Germinal center (tissue), 1 donor: ENCODE measurements at regions not wholly inside any gene's neighbourhood (a gene's known extent, or its start where the extent isn't known, plus 50 kb on each side); places are given as distances from the start of the nearest gene placed in this dataset.
"Not testable (repeated sequence)": the region's sequence is repeated elsewhere in the genome, so short reads cannot be mapped to it uniquely, and the experiment has no call there.

Experiments used
- DNase-seq: peaks from one replicate; pipeline ENCODE4 v3.0.0; 2012; ENCODE audit warnings: mixed read lengths, low spot score

DNA sequence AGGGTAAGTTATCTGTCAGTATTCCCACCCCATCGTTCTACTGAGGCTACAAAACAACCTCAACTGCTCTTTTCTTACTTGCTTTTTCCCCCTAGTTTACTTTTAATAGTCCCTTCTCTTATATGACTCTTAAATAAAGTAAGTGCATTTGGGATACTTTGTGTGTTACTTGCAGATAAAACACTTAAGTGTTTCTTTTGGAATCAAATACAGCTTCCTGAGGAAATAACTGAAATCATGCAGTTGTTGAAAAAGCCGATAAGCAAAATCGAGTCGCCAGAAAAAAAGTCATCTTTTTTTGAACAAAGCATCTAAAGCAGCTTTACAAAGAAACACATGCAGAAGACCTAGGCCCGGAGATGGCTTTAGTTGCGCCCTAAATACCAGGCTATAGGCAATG lies 53.5 kb upstream of the EPB41L4A start:
- no peak for DNase-seq

DNA sequence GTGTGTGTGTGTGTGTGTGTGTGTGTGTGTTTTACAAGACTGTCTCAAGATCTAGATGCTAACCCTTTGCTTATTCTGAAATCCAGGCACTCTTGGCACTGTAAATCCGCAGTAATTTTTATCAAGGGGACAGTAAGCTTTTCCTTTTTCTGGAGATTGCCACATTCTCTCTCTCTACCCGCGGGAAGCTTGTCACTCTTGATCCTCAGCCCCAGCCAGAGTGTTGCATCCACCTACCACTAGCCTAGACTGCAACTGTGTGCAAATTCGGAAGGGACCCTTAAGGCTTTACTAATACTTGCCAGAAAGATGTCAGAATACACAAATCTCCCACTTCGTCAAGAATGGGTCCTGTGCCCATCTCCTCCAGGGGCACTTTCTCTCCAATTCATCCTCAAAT lies 54.9 kb upstream of the EPB41L4A start:
- DNase-seq, result no peak

DNA sequence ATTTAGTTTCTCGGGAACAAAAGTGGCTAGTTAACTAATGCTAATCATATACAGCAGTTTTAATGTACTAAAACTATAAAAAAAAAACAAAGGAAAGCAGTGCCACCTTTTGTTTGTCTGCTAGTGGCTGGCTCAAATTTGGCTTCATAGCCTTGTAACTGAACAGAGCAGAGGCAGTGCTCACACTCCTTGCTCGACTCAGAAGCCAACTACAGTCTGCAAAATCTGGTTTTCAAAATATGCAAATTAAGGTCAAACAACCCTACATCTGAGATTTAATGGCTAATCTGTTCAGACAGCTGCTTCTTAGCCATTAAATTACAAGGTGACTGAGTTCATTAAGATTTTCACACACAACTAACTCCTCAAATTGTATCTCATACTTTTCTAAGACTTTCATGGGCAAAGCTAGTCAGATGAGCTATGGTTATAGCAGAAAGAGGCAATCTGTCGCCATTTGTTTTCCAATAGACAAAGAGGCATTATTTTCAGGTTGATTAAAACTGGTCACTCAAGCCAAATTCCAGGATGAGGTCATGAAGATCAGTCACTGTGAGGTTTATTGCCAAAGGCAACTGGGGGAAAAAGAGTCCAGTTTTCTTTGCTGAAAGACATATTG lies 56.8 kb upstream of the EPB41L4A start:
- no peak for DNase-seq

DNA sequence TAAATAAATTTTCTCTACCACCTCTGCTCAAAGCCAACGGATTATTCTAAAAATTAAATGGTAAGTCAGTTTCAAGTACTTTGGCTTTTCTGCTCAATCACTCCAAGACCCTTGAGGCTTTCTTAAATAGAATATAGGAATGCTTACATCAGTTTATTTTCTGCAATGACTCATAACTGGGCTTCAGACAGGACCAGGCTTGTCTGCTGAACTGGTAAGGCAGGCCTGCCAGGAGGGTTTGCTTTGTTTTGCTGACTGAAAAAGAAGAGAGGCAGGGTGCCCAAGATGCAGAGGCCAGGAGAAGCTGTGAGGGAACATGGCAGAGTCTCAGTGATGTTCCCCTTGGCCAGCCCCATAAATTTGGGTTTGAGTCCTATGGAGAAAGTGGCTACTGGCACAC lies 60.3 kb upstream of the EPB41L4A start:
- no peak for DNase-seq

DNA sequence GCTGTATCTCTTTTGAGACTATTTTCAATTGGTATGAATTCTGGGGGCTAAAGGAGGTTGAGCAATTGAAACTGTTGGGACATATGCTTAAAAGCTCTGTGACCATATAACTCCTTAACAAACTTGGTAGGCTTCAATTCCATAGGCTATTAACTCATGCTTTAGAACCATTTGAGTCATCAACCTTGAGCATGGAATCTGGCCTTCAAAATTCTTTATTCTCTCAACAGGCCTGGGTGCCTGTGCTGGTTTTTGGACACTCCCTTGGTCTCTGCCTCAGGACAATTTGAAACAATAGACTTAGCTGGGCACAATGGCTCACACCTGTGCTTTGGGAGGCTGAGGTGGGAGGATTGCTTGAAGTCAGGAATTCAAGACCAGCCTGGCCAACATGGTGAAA lies 61.4 kb upstream of the EPB41L4A start:
- no peak for DNase-seq

DNA sequence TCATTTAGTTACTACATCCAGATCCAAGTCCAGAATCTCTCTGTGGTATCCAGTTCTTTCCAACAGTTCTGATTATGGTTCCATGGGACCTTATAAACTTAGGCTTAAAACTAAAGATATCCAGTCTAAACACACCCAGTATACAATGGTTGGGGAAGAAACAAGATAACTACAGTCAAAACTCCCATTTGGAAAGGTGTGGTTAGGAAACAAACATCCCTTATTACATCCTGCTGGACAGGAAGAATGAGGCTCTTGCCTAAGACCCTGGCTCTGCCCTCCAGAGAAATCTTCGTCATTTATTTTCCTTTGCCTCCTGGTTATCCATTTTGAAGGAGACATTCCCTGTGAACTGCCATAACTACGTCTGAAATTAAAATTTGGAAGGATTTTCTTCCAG lies 64.6 kb upstream of the EPB41L4A start:
- DNase-seq, result no peak

DNA sequence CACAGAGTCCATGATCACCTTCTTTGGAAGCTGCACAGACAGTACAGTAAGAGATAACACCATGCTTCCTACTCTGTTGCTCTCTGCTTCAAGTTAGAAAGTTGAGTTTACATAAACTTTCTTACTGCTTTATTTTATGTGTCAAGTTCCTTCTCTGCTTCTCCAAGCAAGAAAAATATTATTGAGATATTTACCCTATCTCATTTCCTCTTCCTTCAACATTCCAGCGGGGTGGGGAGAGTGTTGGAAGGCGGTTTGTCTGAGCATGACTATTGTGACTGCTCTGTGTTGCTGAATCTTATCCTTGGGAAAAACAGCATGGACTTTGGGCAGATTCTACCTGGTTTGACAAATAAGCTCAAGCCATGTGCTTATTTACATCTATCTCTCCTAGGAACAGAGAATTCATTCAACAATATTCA lies 66.9 kb upstream of the EPB41L4A start:
- no peak for DNase-seq

DNA sequence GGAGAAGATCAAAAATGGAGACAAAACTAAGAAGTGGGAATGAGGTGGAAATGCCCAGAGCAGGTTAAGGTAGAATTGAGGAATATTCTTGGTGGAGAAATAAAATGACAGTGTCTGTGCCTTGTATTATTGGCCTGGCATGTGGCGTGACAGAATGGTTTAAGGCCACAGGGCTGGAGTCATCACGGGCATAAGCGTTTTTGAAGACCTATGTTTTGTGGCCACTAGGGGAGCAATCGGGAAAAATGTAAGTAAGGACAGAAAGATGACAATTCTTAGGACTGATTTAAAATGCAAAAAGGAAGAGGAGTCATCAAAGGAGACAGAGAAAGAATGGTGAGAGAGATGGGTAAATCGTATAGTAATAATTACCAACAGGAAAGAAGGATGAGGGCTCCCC lies 72.2 kb upstream of the EPB41L4A start:
- peak; percentile 36 for DNase-seq

DNA sequence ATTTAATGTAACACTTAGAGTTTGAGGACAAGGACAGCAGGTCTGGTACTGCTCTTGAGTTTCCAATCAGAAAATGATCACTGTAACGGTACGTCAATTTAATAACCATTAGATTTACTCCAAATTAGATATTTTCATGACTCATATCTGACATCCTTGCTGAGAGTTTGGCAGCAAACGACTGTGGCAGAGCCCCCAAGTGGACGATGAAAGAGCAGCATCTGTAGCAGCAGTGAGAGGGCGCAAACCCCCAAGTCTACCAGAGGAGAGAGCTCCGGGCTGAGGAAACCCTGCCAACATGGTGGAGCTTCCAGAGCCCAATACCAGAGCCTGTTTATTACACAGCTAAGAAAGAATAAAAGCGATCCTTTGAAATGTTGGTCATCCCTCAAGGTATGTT lies 73.2 kb upstream of the EPB41L4A start:
- peak; percentile 71 for DNase-seq

DNA sequence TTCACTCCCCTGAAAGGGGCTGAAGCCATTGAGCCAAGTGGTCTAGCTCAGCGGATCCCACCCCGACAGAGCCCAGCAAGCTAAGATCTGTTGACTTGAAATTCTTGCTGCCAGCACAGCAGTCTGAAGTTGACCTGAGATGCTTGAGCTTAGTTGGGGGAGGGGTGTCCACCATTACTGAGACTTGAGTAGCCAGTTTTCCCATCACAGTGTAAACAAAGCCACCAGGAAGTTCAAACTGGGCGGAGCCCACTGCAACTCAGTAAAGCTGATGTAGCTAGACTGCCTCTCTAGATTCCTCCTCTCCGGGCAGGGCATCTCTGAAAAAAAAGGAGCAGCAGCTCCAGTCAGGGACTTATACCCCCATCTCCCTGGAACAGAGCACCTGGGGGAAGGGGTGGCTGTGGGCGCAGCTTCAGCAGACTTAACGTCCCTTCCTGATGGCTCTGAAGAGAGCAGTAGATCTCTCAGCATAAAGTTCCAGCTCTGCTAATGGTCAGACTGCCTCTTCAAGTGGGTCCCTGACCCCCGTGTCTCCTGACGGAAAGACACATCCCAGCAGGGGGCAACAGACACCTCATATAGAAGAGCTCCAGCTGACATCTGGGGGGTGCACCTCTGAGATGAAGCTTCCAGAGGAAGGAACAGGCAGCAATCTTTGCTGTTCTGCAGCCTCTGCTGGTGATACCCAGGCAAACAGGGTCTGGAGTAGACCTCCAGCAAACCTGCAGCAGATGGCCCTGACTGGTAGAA lies 84.8 kb upstream of the EPB41L4A start:
- not testable (repeated sequence) for DNase-seq

DNA sequence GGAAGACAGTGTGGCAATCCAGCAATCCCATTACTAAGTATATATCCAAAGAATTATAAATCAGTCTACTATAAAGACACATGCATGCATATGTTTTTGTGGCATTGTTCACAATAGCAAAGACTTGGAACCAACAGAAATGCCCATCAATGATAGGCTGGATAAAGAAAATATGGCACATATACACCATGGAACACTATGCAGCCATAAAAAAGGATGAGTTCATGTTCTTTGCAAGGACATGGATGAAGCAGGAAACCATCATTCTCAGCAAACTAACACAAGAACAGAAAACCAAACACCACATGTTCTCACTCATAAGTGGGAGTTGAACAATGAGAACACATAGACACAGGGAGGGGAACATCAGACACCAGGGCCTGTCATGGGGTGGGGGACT lies 90.0 kb upstream of the EPB41L4A start:
- not testable (repeated sequence) for DNase-seq

DNA sequence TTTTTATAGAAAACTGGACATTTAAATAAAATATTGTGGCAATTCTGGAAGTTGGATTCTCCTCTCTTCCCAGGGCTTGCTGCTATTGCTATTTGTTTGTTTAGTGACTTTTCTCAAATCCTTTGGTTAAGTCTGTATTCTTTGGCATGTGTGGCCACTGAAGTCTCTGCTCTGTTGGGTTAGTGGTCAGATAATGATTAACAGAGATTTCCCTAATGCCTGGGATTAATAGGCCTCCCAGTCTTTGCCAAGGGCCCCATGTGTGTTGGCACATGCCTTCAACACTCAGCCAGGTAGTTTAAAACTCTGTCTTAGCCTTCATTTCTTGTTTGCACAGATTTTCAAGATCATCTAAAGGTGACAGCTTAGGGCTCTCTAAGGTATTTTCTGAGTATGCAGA lies 92.8 kb upstream of the EPB41L4A start:
- DNase-seq, result no peak

DNA sequence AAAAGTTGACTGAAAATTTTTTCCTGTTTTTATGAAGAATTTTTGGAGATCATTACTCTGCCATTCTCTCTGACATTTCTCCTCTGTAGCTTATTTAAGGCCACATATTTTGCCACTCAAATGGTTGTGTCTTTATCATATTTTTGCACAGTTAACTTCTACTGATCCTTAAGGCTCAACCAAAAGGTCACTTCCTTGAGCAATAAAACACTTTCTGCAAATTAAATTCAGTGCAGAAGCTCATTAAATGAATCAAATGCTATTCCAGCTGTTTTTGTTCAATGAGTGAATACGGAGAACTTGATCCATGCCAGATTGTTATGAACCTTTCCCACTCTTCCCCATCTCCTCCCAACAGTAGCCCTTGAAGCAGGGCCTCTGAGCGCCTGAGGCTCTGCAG lies 93.8 kb upstream of the EPB41L4A start:
- DNase-seq, result no peak

DNA sequence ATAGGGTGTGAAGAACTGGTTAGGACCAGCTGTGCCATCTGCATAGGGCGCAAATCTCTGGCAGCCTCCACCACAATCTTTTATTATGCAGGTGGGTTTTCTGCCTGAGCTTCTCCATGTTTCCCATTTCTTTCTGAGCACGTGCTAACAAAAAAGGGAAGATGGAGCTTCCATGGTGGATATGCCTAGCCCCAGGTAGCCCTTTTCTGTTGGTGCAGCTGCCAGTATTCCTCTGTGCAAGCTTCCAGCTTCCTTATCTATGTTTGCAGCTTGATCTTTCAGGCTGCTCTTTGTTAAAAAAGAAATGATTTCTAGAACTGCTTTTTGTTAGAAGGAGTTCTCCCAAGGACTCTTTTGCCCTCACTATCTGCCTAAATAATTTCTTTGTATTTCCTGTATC lies 95.0 kb upstream of the EPB41L4A start:
- no peak for DNase-seq

DNA sequence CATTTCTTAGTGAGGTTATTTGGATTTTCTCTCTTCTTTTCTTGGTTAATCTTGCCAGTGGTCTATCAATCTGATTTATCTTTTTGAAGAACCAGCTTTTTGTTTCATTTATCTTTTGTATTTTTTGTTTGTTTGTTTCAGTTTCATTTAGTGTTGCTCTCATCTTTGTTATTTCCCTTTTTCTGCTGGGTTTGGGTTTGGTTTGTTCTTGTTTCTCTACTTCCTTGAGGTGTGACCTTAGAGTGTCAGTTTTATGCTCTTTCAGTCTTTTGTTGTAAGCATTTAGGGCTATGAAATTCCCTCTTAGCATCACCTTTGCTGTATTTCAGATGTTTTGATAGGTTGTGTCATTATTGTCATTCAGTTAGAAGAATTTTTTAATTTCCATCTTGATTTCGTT lies 101.4 kb upstream of the EPB41L4A start:
- not testable (repeated sequence) for DNase-seq

DNA sequence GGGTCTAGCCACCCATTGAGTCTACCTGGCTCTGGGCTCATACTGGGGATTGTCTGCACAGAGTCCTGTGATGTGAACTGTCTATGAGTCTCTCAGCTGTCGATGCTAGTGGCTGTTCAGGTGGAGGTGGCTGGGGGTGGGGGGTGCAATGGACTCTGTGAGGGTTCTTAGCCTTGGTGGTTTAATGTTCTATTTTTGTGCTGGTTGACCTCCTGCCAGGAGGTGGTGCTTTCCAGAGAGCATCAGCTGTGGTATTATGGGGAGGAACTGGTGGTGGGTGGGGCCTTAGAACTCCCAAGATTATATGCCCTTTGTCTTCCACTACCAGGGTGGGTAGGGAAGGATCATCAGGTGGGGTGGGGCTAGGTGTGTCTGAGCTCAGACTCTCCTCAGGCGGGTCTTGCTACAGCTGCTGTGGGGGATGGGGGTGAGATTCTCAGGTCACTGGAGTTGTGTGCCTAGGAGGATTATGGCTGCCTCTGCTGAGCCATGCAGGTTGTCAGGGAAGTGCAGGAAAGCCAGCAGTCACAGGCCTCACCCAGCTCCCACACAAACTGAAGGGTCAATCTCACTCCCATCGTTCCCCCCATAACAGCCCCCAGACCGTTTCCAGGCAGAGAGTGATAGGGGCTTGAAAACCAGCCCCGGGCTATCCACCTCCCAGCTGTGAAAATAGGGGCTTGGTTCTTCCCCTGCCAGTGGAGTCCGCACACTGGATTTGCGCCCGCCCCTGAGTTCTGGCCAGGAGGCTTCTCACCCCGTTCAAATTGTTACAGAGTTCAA lies 104.0 kb upstream of the EPB41L4A start:
- DNase-seq, result not testable (repeated sequence)

DNA sequence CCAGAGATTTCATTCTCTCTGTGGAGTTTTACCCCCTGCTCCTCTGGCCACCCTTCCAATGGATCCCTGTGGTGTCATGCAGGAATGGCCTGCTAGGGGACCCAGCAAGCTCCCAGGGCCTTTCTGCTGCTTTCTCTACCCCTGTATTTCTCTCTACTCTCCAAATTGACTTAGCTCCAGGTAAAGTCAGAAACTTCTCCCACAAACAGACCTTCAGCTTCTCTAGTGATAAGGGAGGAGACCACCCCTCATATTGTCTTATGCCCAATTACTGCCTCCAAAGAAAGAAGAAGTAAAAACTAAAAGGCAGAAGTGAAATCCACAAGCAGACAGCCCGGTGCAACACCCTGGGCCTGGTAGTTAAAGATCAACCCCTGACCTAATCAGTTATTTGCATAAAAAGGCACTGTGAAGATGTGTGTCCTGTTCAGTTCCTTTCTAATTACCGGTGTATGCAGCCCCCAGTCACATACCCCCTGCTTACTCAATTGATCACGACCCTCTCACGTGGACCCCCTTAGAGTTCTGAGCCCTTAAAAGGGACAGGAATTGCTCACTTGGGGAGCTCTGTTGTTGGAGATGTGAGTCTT lies 104.7 kb upstream of the EPB41L4A start:
- not testable (repeated sequence) for DNase-seq

DNA sequence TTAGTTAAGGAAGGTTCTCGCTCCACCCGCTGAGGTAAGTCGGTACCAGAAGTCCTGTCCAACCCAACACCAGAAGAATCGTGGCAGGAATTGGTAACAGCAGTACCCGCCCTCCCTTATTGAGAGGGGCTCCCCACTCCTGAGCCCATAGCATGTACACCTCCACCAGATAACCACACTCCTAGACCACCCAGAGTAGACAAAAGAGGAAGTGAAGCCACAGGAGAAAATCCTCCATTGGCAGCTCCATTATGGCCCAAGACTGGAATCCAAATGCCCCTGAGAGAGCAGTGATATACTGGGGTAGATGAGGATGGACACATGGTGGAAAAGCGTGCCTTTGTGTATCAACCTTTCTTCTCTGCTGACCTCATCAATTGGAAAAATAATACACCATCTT lies 106.1 kb upstream of the EPB41L4A start:
- DNase-seq, result no peak

DNA sequence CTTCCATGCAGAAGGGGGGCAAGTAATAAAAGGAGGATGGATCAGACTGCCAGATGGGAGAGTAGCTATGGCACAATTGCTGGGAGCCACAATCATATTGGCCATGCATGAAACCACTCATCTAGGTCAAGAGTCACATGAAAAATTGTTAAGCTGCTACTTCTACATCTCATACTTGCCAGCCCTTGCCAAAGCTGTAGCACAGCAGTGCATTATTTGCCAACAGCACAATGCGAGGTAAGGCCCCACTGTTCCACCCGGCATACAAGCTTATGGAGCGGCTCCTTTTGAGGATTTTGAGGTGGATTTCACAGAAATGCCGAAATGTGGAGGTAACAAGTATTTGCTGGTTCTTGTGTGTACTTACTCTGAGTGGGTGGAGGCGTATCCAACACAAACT lies 109.9 kb upstream of the EPB41L4A start:
- no peak for DNase-seq

DNA sequence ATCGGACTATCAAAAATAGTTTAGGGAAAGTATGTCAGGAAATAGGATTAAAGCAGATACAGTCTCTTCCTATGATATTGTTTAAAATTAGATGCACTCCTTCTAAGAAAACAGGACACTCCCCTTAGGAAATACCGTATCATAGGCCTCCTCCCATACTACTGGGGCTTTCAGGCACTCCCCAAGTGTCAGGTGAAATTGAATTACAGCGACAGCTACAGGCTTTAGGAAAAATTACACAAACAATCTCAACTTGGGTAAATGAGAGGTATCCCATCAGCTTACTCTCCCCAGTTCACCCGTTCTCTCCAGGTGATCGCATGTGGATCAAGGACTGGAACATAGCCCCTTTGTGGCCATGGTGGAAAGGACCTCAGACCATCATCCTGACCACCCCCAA lies 110.4 kb upstream of the EPB41L4A start:
- peak; percentile 17 for DNase-seq

DNA sequence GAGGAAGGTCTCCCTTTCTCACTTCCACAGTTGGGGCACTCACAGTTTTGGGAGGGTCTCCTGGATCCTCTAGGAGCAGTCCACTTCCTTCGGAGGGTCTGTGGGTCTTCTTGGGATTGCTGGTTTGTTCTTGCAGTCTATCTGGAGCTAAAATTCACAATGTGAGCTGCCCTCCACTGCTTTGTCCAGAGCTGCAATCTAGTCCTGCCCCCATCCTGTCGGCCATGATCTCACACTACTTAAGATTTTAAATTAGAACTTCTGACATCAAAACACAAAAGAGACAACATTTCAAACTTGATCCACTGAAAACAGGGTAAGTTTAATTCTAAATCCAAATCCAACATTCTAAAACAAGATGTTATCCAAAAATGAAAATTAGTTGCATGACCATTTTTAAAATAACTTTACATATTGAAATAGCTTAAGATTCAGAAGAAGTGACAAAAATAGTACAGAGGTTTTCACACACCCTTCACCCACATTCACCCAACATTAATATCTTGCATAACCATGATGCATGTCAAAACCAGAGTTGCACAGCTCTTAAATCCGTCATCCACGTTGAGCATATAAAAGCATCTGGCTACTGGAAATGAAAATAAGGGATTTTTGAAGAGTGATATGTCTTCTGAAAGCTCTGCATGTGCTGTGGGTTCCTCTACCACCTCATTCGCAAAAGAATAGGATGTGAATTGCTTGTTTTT lies 113.7 kb upstream of the EPB41L4A start:
- DNase-seq, result no peak

DNA sequence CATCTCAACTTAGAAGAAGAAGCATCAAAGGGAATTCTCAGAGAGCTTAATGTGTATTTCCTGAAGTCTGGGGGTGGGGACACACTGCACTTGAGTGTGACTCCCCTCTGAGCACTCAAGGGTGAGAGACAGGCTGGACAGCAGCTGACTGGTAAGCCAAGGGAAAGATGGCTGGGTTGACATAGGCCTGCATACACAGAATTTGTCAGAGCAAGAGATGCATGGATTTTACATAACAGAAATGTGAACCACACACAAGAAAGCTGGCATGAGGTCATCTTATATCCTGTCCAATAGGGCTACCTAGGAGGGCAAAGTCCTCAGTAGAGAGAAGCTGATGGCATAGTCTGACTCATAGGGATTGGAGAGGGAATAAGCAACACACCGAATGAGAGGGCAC lies 114.3 kb upstream of the EPB41L4A start:
- no peak for DNase-seq
